ENCODE measurements at regions not wholly inside any gene's neighbourhood (a gene's known extent, or its start where the extent isn't known, plus 50 kb on each side); places are given as distances from the start of the nearest gene placed in this dataset.

DNA sequence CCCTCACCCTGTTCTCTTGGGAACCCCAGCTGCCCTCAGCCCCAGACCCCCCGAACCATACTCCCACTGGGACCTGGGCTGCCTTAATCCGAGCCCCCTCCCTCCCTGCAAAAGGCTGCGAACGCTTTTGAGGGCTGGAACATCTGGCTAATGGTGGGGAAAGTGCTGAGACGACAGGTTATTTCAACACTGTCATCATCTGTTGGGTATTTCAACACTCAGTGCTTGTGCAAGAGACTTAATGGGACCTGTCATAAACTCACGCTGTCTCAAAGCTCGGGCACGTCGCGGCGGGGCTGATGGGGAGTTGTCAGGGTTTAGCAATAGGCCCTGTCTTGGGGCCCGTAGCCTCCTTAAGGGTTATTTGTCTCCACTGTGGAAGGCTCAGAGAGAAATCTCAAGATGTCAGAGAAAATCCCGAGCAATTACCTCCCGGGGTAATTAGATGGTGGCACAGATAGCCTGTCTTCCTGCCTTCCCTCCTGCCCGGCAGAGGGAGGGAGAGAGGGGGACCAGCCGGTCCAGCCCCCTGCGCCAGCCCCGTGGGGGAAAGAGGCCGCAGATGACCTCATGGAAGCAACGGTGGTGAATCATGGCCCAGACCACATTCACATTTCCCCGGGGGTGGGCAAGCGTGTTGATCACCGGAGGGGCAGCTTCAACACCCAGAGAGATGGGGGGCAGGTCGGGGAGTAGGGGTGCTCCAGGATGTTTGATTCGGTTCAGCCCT, 88.7 kb upstream of the MYL10 start:
- TF ChIP-seq, protein P1, sequence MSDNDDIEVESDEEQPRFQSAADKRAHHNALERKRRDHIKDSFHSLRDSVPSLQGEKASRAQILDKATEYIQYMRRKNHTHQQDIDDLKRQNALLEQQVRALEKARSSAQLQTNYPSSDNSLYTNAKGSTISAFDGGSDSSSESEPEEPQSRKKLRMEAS (IDR thresholded peaks at IDR 0.05; ENCODE audit: low read depth, low read length) = no peak
- TF ChIP-seq, protein P2, sequence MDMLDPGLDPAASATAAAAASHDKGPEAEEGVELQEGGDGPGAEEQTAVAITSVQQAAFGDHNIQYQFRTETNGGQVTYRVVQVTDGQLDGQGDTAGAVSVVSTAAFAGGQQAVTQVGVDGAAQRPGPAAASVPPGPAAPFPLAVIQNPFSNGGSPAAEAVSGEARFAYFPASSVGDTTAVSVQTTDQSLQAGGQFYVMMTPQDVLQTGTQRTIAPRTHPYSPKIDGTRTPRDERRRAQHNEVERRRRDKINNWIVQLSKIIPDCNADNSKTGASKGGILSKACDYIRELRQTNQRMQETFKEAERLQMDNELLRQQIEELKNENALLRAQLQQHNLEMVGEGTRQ (IDR thresholded peaks at IDR 0.05; ENCODE audit: borderline replicate concordance, low read depth, low read length) = no peak
- TF ChIP-seq POLR2A (IDR thresholded peaks at IDR 0.05; ENCODE audit: low read depth, low read length) (no peak), NFIC (IDR thresholded peaks at IDR 0.05; ENCODE audit: low read depth, low read length) (no peak)
- TF ChIP-seq, protein P3, sequence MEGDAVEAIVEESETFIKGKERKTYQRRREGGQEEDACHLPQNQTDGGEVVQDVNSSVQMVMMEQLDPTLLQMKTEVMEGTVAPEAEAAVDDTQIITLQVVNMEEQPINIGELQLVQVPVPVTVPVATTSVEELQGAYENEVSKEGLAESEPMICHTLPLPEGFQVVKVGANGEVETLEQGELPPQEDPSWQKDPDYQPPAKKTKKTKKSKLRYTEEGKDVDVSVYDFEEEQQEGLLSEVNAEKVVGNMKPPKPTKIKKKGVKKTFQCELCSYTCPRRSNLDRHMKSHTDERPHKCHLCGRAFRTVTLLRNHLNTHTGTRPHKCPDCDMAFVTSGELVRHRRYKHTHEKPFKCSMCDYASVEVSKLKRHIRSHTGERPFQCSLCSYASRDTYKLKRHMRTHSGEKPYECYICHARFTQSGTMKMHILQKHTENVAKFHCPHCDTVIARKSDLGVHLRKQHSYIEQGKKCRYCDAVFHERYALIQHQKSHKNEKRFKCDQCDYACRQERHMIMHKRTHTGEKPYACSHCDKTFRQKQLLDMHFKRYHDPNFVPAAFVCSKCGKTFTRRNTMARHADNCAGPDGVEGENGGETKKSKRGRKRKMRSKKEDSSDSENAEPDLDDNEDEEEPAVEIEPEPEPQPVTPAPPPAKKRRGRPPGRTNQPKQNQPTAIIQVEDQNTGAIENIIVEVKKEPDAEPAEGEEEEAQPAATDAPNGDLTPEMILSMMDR (IDR thresholded peaks at IDR 0.05 in 2 of 3, conservative IDR thresholded peaks at IDR 0.05 in 1 of 3; ENCODE audit: control insufficient read depth in 2 of 3, extremely low read depth in 1 of 3, insufficient read depth in 1 of 3, low read depth in 3 of 3, low read length in 3 of 3) = no peak
- TF ChIP-seq, protein P4, sequence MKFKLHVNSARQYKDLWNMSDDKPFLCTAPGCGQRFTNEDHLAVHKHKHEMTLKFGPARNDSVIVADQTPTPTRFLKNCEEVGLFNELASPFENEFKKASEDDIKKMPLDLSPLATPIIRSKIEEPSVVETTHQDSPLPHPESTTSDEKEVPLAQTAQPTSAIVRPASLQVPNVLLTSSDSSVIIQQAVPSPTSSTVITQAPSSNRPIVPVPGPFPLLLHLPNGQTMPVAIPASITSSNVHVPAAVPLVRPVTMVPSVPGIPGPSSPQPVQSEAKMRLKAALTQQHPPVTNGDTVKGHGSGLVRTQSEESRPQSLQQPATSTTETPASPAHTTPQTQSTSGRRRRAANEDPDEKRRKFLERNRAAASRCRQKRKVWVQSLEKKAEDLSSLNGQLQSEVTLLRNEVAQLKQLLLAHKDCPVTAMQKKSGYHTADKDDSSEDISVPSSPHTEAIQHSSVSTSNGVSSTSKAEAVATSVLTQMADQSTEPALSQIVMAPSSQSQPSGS (IDR thresholded peaks at IDR 0.05; ENCODE audit: low read length) = no peak
